Prostate gland (tissue), 2 donors: ENCODE measurements at regions not wholly inside any gene's neighbourhood (a gene's known extent, or its start where the extent isn't known, plus 50 kb on each side); places are given as distances from the start of the nearest gene placed in this dataset.

Experiments used
- POLR2AphosphoS5 ChIP-seq: sonication (generic); formaldehyde crosslinking; IDR thresholded peaks from one replicate; pipeline ENCODE4 v1.6.1; 2017; ENCODE audit warnings: antibody characterized with exemption
- TF ChIP-seq, protein P1 (sequence below), 4 experiments: fragments of 200-600 bp in 2 of 4; fragments of 450-650 bp in 2 of 4; sonication (generic) in 2 of 4; IDR thresholded peaks; 1 replicate in 3 of 4; 2 replicates in 1 of 4; pipeline ENCODE4 v1.5.1; 2016 to 2019; ENCODE audit warnings: antibody characterized with exemption in 4 of 4, mild to moderate bottlenecking in 2 of 4, moderate library complexity in 2 of 4

DNA sequence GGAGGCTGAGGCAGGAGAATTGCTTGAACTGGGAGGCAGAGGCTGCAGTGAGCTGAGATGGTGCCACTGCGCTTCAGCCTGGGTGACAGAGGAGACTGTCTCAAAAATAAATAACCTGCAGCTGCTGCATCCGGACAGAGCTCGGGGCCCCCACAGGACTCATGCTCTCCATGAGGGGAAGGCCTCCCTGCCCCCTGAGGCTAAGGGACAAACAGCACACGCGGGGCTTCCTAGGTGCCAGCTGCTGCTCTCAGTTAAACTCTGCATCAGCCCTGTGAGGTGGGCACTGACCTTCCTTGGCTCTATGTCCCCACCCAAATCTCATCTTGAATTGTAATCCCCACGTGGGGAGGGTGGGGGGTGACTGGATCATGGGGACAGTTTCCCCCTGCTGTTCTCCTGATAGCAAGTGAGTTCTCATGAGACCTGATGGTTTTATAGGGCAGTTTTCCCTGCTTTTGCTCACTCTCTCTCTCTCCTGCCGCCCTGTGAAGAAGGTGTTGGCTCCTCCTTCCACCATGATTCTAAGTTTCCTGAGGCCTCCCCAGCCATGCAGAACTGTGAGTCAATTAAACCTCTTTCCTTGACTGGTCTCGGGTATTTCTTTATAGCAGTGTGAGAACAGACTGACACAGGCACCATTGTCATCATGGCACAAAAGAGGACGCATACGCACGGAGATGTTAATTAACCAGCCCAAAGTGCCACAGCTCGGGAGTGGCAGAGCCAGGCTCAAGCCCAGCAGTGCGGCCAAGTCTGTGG is 49.9 kb upstream of the TAF1B start:
- TF ChIP-seq, protein P1, sequence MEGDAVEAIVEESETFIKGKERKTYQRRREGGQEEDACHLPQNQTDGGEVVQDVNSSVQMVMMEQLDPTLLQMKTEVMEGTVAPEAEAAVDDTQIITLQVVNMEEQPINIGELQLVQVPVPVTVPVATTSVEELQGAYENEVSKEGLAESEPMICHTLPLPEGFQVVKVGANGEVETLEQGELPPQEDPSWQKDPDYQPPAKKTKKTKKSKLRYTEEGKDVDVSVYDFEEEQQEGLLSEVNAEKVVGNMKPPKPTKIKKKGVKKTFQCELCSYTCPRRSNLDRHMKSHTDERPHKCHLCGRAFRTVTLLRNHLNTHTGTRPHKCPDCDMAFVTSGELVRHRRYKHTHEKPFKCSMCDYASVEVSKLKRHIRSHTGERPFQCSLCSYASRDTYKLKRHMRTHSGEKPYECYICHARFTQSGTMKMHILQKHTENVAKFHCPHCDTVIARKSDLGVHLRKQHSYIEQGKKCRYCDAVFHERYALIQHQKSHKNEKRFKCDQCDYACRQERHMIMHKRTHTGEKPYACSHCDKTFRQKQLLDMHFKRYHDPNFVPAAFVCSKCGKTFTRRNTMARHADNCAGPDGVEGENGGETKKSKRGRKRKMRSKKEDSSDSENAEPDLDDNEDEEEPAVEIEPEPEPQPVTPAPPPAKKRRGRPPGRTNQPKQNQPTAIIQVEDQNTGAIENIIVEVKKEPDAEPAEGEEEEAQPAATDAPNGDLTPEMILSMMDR (IDR thresholded peaks at IDR 0.05): no peak
- no peak for TF ChIP-seq POLR2AphosphoS5
